HL-60 (cell line): ENCODE measurements at regions not wholly inside any gene's neighbourhood (a gene's known extent, or its start where the extent isn't known, plus 50 kb on each side); places are given as distances from the start of the nearest gene placed in this dataset.

Source experiments
- CTCF ChIP-seq: IDR thresholded peaks from one replicate; pipeline ENCODE4 v1.5.1; 2011; ENCODE audit warnings: low read length, control low read depth, inconsistent platforms; ENCODE audit not compliant: insufficient read depth
- GABPA ChIP-seq: IDR thresholded peaks from 2 replicates; pipeline ENCODE4 v1.6.1; 2012; ENCODE audit warnings: low read depth
- POLR2AphosphoS5 ChIP-seq: IDR thresholded peaks from 2 replicates; pipeline ENCODE4 v1.6.1; 2012; ENCODE audit warnings: low read depth
- REST ChIP-seq: IDR thresholded peaks from 2 replicates; pipeline ENCODE4 v1.6.1; 2012; ENCODE audit warnings: low read depth; ENCODE audit not compliant: insufficient replicate concordance
- SPI1 ChIP-seq: IDR thresholded peaks from 2 replicates; pipeline ENCODE4 v1.6.1; 2012; ENCODE audit warnings: low read depth, mild to moderate bottlenecking, borderline replicate concordance

DNA sequence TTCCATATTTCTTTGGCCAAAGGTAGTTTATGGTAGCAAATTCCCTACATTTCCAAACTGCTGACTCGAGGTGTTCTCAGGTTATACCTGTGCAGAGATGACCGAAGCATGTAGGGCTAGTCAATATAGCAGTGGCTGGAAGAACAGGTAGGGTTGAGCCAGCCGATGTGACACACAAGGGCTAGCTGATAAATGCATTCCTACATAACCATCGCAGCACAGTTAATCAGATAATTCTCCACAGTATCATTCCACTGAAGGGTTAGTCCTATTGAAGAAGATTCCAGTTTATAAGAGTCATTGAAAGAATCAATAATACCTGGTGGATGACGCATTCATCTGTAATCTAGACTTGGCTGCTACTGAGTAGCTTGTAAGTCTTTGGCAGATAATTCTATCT lies 220.0 kb downstream of the KIF20B start:
- TF ChIP-seq CTCF (no peak), POLR2AphosphoS5 (no peak), SPI1 (no peak), GABPA (no peak), REST (no peak)
